Neural crest cell (in vitro differentiated cells): ENCODE measurements at regions not wholly inside any gene's neighbourhood (a gene's known extent, or its start where the extent isn't known, plus 50 kb on each side); places are given as distances from the start of the nearest gene placed in this dataset.

Experiments used
- DNase-seq: peaks from one replicate; pipeline ENCODE4 v3.0.0; 2021; ENCODE audit warnings: low read depth, mixed read lengths, low spot score
- H3K27ac Mint-ChIP-seq: one replicate; pipeline ENCODE4 v1.8.0; 2021; ENCODE audit warnings: mild to moderate bottlenecking, mixed read lengths; ENCODE audit not compliant: unreplicated experiment
- H3K27me3 Mint-ChIP-seq: 2 replicates; pipeline ENCODE4 v1.8.0; 2021; ENCODE audit warnings: low read depth, mild to moderate bottlenecking, mixed read lengths
- H3K36me3 Mint-ChIP-seq: 2 replicates; pipeline ENCODE4 v1.8.0; 2021; ENCODE audit warnings: low read depth, mild to moderate bottlenecking, mixed read lengths
- H3K4me1 Mint-ChIP-seq: 2 replicates; pipeline ENCODE4 v1.8.0; 2021; ENCODE audit warnings: mixed read lengths
- H3K4me3 Mint-ChIP-seq: one replicate; pipeline ENCODE4 v1.8.0; 2021; ENCODE audit warnings: mild to moderate bottlenecking, mixed read lengths
- H3K9me3 Mint-ChIP-seq: 2 replicates; pipeline ENCODE4 v1.8.0; 2021; ENCODE audit warnings: mixed read lengths
- CTCF ChIP-seq: fragments of 200-600 bp; sonication (generic); conservative IDR thresholded peaks from 2 replicates; pipeline ENCODE4 v1.5.0; 2021; ENCODE audit warnings: antibody characterized with exemption, mild to moderate bottlenecking

GRCh38 chr4:181528570-181529184 lies 714.5 kb upstream of the TENM3 start:
- H3K27ac Mint-ChIP-seq = no peak overlapping the region
- H3K27me3 Mint-ChIP-seq = no peaks in the 10 kb centered on the region
- peak; percentile 88 for DNase-seq
- peak; percentile 94 for TF ChIP-seq CTCF
- no peak overlapping the region for H3K4me3 Mint-ChIP-seq
- no peaks in the 10 kb centered on the region for H3K36me3 Mint-ChIP-seq
- H3K9me3 Mint-ChIP-seq = no peaks in the 10 kb centered on the region
- peaks cover 34% of the 10 kb centered on the region for H3K4me1 Mint-ChIP-seq

GRCh38 chr4:181529537-181529936 lies 713.7 kb upstream of the TENM3 start:
- H3K9me3 Mint-ChIP-seq = no peaks in the 10 kb centered on the region
- no peak for TF ChIP-seq CTCF
- DNase-seq = no peak
- H3K27ac Mint-ChIP-seq = no peak overlapping the region
- no peaks in the 10 kb centered on the region for H3K36me3 Mint-ChIP-seq
- H3K4me1 Mint-ChIP-seq = peaks cover 25% of the 10 kb centered on the region
- no peak overlapping the region for H3K4me3 Mint-ChIP-seq
- no peaks in the 10 kb centered on the region for H3K27me3 Mint-ChIP-seq

GRCh38 chr4:181536196-181536746 lies 706.9 kb upstream of the TENM3 start:
- Mint-ChIP-seq H3K27ac (no peak overlapping the region), H3K4me3 (no peak overlapping the region), H3K27me3 (no peaks in the 10 kb centered on the region), H3K4me1 (no peaks in the 10 kb centered on the region), H3K36me3 (no peaks in the 10 kb centered on the region), H3K9me3 (peaks cover 4% of the 10 kb centered on the region)
- no peak for TF ChIP-seq CTCF
- DNase-seq = no peak

- Mint-ChIP-seq H3K36me3 (no peaks in the 10 kb centered on the region), H3K27me3 (no peaks in the 10 kb centered on the region), H3K9me3 (peaks cover 8% of the 10 kb centered on the region), H3K27ac (no peak overlapping the region), H3K4me3 (no peak overlapping the region), H3K4me1 (no peaks in the 10 kb centered on the region)
- TF ChIP-seq CTCF = no peak
- no peak for DNase-seq
Observed at GRCh38 chr4:181536811-181537434, 706.3 kb upstream of the TENM3 start.

- H3K36me3 Mint-ChIP-seq = no peaks in the 10 kb centered on the region
- no peaks in the 10 kb centered on the region for H3K4me1 Mint-ChIP-seq
- no peaks in the 10 kb centered on the region for H3K27me3 Mint-ChIP-seq
- peaks cover 8% of the 10 kb centered on the region for H3K9me3 Mint-ChIP-seq
- no peak for DNase-seq
- no peak overlapping the region for H3K27ac Mint-ChIP-seq
- no peak for TF ChIP-seq CTCF
- no peak overlapping the region for H3K4me3 Mint-ChIP-seq
Observed at GRCh38 chr4:181538431-181538830, 704.8 kb upstream of the TENM3 start.
